ENCODE measurements at regions not wholly inside any gene's neighbourhood (a gene's known extent, or its start where the extent isn't known, plus 50 kb on each side); places are given as distances from the start of the nearest gene placed in this dataset.

DNA sequence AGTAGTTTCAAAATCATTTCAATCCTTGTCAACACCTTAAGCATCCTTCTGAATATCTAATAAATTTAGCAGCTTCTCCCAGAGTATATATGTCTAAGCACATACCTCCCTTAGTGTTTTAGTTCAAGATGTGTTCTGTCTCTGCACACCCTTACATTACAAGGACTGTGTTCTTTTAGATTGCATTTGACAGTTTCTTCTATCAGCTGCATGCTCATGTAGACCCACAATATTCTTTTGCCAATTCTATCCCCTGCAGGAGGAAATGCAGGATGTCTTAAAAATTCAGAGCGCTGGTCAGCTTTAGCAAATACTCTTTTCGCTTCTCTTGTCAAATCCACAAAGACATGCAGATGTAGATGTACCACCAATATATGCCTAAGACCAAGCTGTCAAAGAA is 145.8 kb upstream of the SLC30A5 start:
- TF ChIP-seq MXI1 (IDR thresholded peaks at IDR 0.05; ENCODE audit: low read depth, low read length) = no peak
- no peak for TF ChIP-seq FOXM1 (IDR thresholded peaks at IDR 0.05; ENCODE audit: low read depth)
- TF ChIP-seq YY1 (IDR thresholded peaks at IDR 0.05; ENCODE audit: low read depth) = no peak
- TF ChIP-seq, protein P1, sequence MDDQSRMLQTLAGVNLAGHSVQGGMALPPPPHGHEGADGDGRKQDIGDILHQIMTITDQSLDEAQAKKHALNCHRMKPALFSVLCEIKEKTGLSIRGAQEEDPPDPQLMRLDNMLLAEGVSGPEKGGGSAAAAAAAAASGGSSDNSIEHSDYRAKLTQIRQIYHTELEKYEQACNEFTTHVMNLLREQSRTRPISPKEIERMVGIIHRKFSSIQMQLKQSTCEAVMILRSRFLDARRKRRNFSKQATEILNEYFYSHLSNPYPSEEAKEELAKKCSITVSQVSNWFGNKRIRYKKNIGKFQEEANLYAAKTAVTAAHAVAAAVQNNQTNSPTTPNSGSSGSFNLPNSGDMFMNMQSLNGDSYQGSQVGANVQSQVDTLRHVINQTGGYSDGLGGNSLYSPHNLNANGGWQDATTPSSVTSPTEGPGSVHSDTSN (IDR thresholded peaks at IDR 0.05) = no peak
- TF ChIP-seq, protein P2, sequence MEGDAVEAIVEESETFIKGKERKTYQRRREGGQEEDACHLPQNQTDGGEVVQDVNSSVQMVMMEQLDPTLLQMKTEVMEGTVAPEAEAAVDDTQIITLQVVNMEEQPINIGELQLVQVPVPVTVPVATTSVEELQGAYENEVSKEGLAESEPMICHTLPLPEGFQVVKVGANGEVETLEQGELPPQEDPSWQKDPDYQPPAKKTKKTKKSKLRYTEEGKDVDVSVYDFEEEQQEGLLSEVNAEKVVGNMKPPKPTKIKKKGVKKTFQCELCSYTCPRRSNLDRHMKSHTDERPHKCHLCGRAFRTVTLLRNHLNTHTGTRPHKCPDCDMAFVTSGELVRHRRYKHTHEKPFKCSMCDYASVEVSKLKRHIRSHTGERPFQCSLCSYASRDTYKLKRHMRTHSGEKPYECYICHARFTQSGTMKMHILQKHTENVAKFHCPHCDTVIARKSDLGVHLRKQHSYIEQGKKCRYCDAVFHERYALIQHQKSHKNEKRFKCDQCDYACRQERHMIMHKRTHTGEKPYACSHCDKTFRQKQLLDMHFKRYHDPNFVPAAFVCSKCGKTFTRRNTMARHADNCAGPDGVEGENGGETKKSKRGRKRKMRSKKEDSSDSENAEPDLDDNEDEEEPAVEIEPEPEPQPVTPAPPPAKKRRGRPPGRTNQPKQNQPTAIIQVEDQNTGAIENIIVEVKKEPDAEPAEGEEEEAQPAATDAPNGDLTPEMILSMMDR (IDR thresholded peaks at IDR 0.05) = no peak
- no peak for TF ChIP-seq EP300 (IDR thresholded peaks at IDR 0.05; ENCODE audit: borderline replicate concordance in 1 of 2, low read depth in 1 of 2, low read length in 1 of 2)
